HCT116 (cell line): ENCODE measurements at regions not wholly inside any gene's neighbourhood (a gene's known extent, or its start where the extent isn't known, plus 50 kb on each side); places are given as distances from the start of the nearest gene placed in this dataset.

Experiments
- ATAC-seq: fragments of 200-7000 bp; cut with Tn5 transposase; 2 replicates; pipeline ENCODE4 v1.9.1; 2020; ENCODE audit warnings: mild to moderate bottlenecking, moderate library complexity
- BruUV-seq: library from RNA; stranded (reverse); fragments of 400-500 nt; replicated peaks from 2 replicates; lab custom pipeline; 2021; lab: Mats Ljungman, UMichigan
- CTCF ChIA-PET: fragments of 300-600 bp; sonication (Branson Sonifier 250); formaldehyde crosslinking; loops from one replicate; lab custom pipeline; 2021; ENCODE audit warnings: antibody characterized with exemption; lab: Charles Lee
- POLR2A ChIA-PET: fragments of 300-600, 350-600 bp; sonication (Branson Sonifier 250); formaldehyde crosslinking; loops from one replicate; lab custom pipeline; 2021; ENCODE audit warnings: antibody characterized with exemption; lab: Charles Lee
- RAD21 ChIA-PET, 2 experiments: fragments of 300-600 bp; sonication (Branson Sonifier 250); formaldehyde crosslinking; loops; one replicate each; lab custom pipeline; 2023; ENCODE audit warnings: low total read pairs in 2 of 2; ENCODE audit not compliant: uncharacterized antibody in 2 of 2, unreplicated experiment in 2 of 2, low non-redundant PET in 1 of 2; lab: Charles Lee
- DNase-seq: peaks from one replicate; pipeline ENCODE4 v3.0.0-alpha.2; 2010; ENCODE audit warnings: low read depth, low spot score
- H2AFZ ChIP-seq: fragments of 200-600 bp; shearing (Covaris generic), sonication (generic); 2 replicates; pipeline ENCODE4 v1.6.1; 2017; ENCODE audit warnings: low read depth, mixed run types, mixed read lengths, antibody characterized with exemption, low read length; ENCODE audit not compliant: poor library complexity, severe bottlenecking
- H3K27ac ChIP-seq: 2 replicates; pipeline ENCODE4 v1.5.1; 2012; ENCODE audit warnings: low read depth, low read length
- H3K27me3 ChIP-seq: fragments of 200-600 bp; sonication (generic); 2 replicates; pipeline ENCODE4 v1.6.1; 2016; ENCODE audit warnings: mixed run types, low read length, mixed read lengths; ENCODE audit not compliant: insufficient read depth
- H3K36me3 ChIP-seq, 2 experiments: fragments of 200-500 bp in 1 of 2; fragments of 200-600 bp in 1 of 2; sonication (Bioruptor generic) in 1 of 2; sonication (generic) in 1 of 2; 2 replicates each; pipeline versions ENCODE4 v1.5.1 to v1.6.1; 2014 to 2016; ENCODE audit warnings: low read length in 2 of 2, inconsistent platforms in 1 of 2, mixed read lengths in 1 of 2, mixed run types in 1 of 2; ENCODE audit not compliant: insufficient read depth in 2 of 2, control insufficient read depth in 1 of 2
- H3K4me1 ChIP-seq, 2 experiments: fragments of 200-600 bp in 1 of 2; sonication (generic) in 1 of 2; 2 replicates each; pipeline versions ENCODE4 v1.5.1 to v1.6.1; 2012 to 2017; ENCODE audit warnings: low read length in 2 of 2, inconsistent platforms in 1 of 2, mild to moderate bottlenecking in 1 of 2, mixed read lengths in 1 of 2, mixed run types in 1 of 2, moderate library complexity in 1 of 2; ENCODE audit not compliant: insufficient read depth in 2 of 2, control insufficient read depth in 1 of 2
- H3K4me2 ChIP-seq: fragments of 200-600 bp; sonication (generic); 2 replicates; pipeline ENCODE4 v1.6.1; 2017; ENCODE audit warnings: mixed run types, low read length, mixed read lengths
- H3K4me3 ChIP-seq, 2 experiments: fragments of 200-600 bp in 1 of 2; sonication (generic) in 1 of 2; replicated peaks in 1 of 2; 2 replicates each; pipeline ENCODE4 v1.5.1; 2011 to 2016; ENCODE audit warnings: low read length in 2 of 2, control low read depth in 1 of 2, low read depth in 1 of 2, mild to moderate bottlenecking in 1 of 2, mixed read lengths in 1 of 2, mixed run types in 1 of 2
- H3K79me2 ChIP-seq: fragments of 200-600 bp; sonication (generic); 2 replicates; pipeline ENCODE4 v1.6.1; 2017; ENCODE audit warnings: mild to moderate bottlenecking, mixed run types, low read length, moderate library complexity, mixed read lengths; ENCODE audit not compliant: insufficient read depth
- H3K9ac ChIP-seq: fragments of 200-600 bp; sonication (generic); 2 replicates; pipeline ENCODE4 v1.6.1; 2016; ENCODE audit warnings: low read length, mixed read lengths
- H3K9me2 ChIP-seq: fragments of 200-600 bp; sonication (generic), shearing (Covaris generic); 2 replicates; pipeline ENCODE4 v1.6.1; 2017; ENCODE audit warnings: mixed run types, mild to moderate bottlenecking, moderate library complexity; ENCODE audit not compliant: insufficient read depth
- H3K9me3 ChIP-seq, 2 experiments: fragments of 200-500 bp in 1 of 2; fragments of 200-600 bp in 1 of 2; sonication (Bioruptor generic) in 1 of 2; sonication (generic) in 1 of 2; 2 replicates each; pipeline ENCODE4 v1.6.1; 2014 to 2017; ENCODE audit warnings: low read length in 2 of 2, mixed read lengths in 2 of 2, inconsistent platforms in 1 of 2, low read depth in 1 of 2, mild to moderate bottlenecking in 1 of 2, mixed run types in 1 of 2, moderate library complexity in 1 of 2; ENCODE audit not compliant: control insufficient read depth in 1 of 2, insufficient read depth in 1 of 2
- H4K20me1 ChIP-seq: fragments of 200-600 bp; sonication (generic), shearing (Covaris generic); 2 replicates; pipeline ENCODE4 v1.6.1; 2017; ENCODE audit warnings: mixed run types, mild to moderate bottlenecking, moderate library complexity; ENCODE audit not compliant: insufficient read depth
- ATF3 ChIP-seq: IDR thresholded peaks from 2 replicates; pipeline ENCODE4 v1.6.1; 2012
- CBX3 ChIP-seq: IDR thresholded peaks from 2 replicates; pipeline ENCODE4 v1.6.1; 2012; ENCODE audit warnings: low read depth
- CEBPB ChIP-seq: IDR thresholded peaks from 2 replicates; pipeline ENCODE4 v1.6.1; 2012; ENCODE audit warnings: low read depth
- CTCF ChIP-seq, 3 experiments: fragments of 200-600 bp in 1 of 3; sonication (generic) in 1 of 3; IDR thresholded peaks in 2 of 3; conservative IDR thresholded peaks in 1 of 3; 2 replicates each; pipeline ENCODE4 v1.5.1; 2012 to 2017; ENCODE audit warnings: low read depth in 2 of 3, low read length in 2 of 3, antibody characterized with exemption in 1 of 3, borderline replicate concordance in 1 of 3, control low read depth in 1 of 3, mild to moderate bottlenecking in 1 of 3, mixed read lengths in 1 of 3, mixed run types in 1 of 3, moderate library complexity in 1 of 3; ENCODE audit not compliant: insufficient read depth in 1 of 3
- EGR1 ChIP-seq: IDR thresholded peaks from 2 replicates; pipeline ENCODE4 v1.6.1; 2012; ENCODE audit warnings: low read depth
- ELF1 ChIP-seq: IDR thresholded peaks from 2 replicates; pipeline ENCODE4 v1.6.1; 2012; ENCODE audit warnings: low read depth, borderline replicate concordance
- EZH2 ChIP-seq: fragments of 200-600 bp; sonication (generic); IDR thresholded peaks from 2 replicates; pipeline ENCODE4 v1.6.1; 2017; ENCODE audit warnings: antibody characterized with exemption, mixed run types
- FOSL1 ChIP-seq: IDR thresholded peaks from 2 replicates; pipeline ENCODE4 v1.6.1; 2012; ENCODE audit warnings: low read depth
- JUND ChIP-seq: IDR thresholded peaks from 2 replicates; pipeline ENCODE4 v1.6.1; 2012
- POLR2A ChIP-seq: IDR thresholded peaks from 2 replicates; pipeline ENCODE4 v1.7.0; 2011; ENCODE audit warnings: borderline replicate concordance; ENCODE audit not compliant: insufficient read depth, insufficient read length; ENCODE audit errors: extremely low read depth
- POLR2AphosphoS5 ChIP-seq: IDR thresholded peaks from 2 replicates; pipeline ENCODE4 v1.6.1; 2011; ENCODE audit warnings: mild to moderate bottlenecking, low read depth, low read length, moderate library complexity
- RAD21 ChIP-seq: IDR thresholded peaks from 2 replicates; pipeline ENCODE4 v1.6.1; 2012; ENCODE audit warnings: low read depth, mild to moderate bottlenecking
- REST ChIP-seq: IDR thresholded peaks from 2 replicates; pipeline ENCODE4 v1.6.1; 2012; ENCODE audit warnings: low read depth
- SIN3A ChIP-seq: IDR thresholded peaks from 2 replicates; pipeline ENCODE4 v1.6.1; 2012; ENCODE audit warnings: low read depth
- SRF ChIP-seq: IDR thresholded peaks from 2 replicates; pipeline ENCODE4 v1.6.1; 2012; ENCODE audit warnings: low read depth
- TCF7L2 ChIP-seq: IDR thresholded peaks from 2 replicates; pipeline ENCODE4 v1.7.0; 2011; ENCODE audit warnings: borderline replicate concordance, inconsistent platforms; ENCODE audit not compliant: insufficient read depth, insufficient read length; ENCODE audit errors: extremely low read depth
- YY1 ChIP-seq: IDR thresholded peaks from 2 replicates; pipeline ENCODE4 v1.6.1; 2011; ENCODE audit warnings: low read length, low read depth, moderate library complexity, mild to moderate bottlenecking; ENCODE audit not compliant: insufficient replicate concordance; ENCODE audit errors: extremely low read depth
- ZBTB33 ChIP-seq: IDR thresholded peaks from 2 replicates; pipeline ENCODE4 v1.6.1; 2011; ENCODE audit warnings: mild to moderate bottlenecking, low read length, moderate library complexity; ENCODE audit not compliant: insufficient replicate concordance; ENCODE audit errors: extremely low read depth
- ZFX ChIP-seq: fragments of 450-650 bp; IDR thresholded peaks from 2 replicates; pipeline ENCODE4 v1.6.1; 2017
- intact Hi-C: fragments of 100-400 bp; cut with micrococcal nuclease; formaldehyde crosslinking; loops from 2 replicates; pipeline ENCODE4 v1.10.0; 2022
- TF ChIP-seq, protein P1 (sequence below): IDR thresholded peaks from 2 replicates; pipeline ENCODE4 v1.6.1; 2012

- RAD21 ChIA-PET, result no interaction called here
- DNase-seq (no peak), ATAC-seq (no peak)
- Histone ChIP-seq H4K20me1 (no peaks in the 10 kb centered on the region), H3K9me2 (no peaks in the 10 kb centered on the region), H3K4me1 (peaks cover 3 to 15% of the 10 kb centered on the region in 2 experiments; a peak in 3 of 4 replicates), H3K27ac (no peak overlapping the region), H3K4me3 (no peak overlapping the region), H3K9me3 (no peaks in the 10 kb centered on the region), H3K36me3 (no peaks in the 10 kb centered on the region), H3K9ac (no peak overlapping the region), H3K79me2 (no peaks in the 10 kb centered on the region), H3K4me2 (no peak overlapping the region), H3K27me3 (no peaks in the 10 kb centered on the region), H2AFZ (no peak overlapping the region)
- intact Hi-C loops, result loop anchor here (10.0 kb wide), 2 partner anchors 208 to 1228 kb away; partner anchors contain the start of gene LARGE1
- POLR2A ChIA-PET, result no interaction called here
- TF ChIP-seq REST (no peak), CBX3 (no peak), RAD21 (no peak), ZFX (no peak), SIN3A (no peak), ELF1 (no peak), YY1 (no peak), ZBTB33 (no peak), EGR1 (no peak), FOSL1 (no peak), POLR2AphosphoS5 (no peak), EZH2 (no peak), CTCF (IDR thresholded peaks at IDR 0.05 in 2 of 3, conservative IDR thresholded peaks at IDR 0.05 in 1 of 3; ENCODE audit: borderline replicate concordance in 1 of 3, insufficient read depth in 1 of 3, low read depth in 2 of 3, low read length in 2 of 3) (no peak), JUND (no peak), ATF3 (no peak), SRF (no peak), POLR2A (no peak), TCF7L2 (no peak), CEBPB (no peak)
- TF ChIP-seq, protein P1, sequence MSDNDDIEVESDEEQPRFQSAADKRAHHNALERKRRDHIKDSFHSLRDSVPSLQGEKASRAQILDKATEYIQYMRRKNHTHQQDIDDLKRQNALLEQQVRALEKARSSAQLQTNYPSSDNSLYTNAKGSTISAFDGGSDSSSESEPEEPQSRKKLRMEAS, result no peak
- CTCF ChIA-PET, result no interaction called here
- BruUV-seq, result no TSS peak
These were observed 86.4 kb downstream of the ISX start for GRCh38 chr22:35152316-35152715.
